ENCODE measurements at regions not wholly inside any gene's neighbourhood (a gene's known extent, or its start where the extent isn't known, plus 50 kb on each side); places are given as distances from the start of the nearest gene placed in this dataset.

GRCh38 chr4:119785963-119786362 is 157.4 kb upstream of the PDE5A start:
- no peak overlapping the region for H3K4me3 ChIP-seq (replicated peaks in 1 of 3; ENCODE audit: insufficient read depth in 1 of 3, low read depth in 1 of 3, low read length in 3 of 3)
- CTCF ChIA-PET: interaction anchor here (2.0 kb wide), 1 partner anchor 157 kb away, joined by 30 read pairs; the partner anchor contains the start of gene PDE5A
- H3K4me1 ChIP-seq (ENCODE audit: control insufficient read depth, extremely low read depth, insufficient read depth, low read length): no peaks in the 10 kb centered on the region
- FAIRE-seq (peak; percentile 44), DNase-seq (ENCODE audit: low read depth, low spot score) (peak; percentile 20)
- H3K9me3 ChIP-seq (replicated peaks; ENCODE audit: control insufficient read depth, insufficient read depth, low read length): no peaks in the 10 kb centered on the region
- POLR2A ChIA-PET: no interaction called here
- no peak overlapping the region for H3K9ac ChIP-seq (replicated peaks; ENCODE audit: extremely low read depth, insufficient read depth, low read length)
- no TSS peak for BruUV-seq (replicated peaks)
- H3K4me2 ChIP-seq (ENCODE audit: insufficient read depth, low read length): no peak overlapping the region
- H3K27ac ChIP-seq (ENCODE audit: insufficient read depth, low read depth, low read length): no peak overlapping the region
- dilution Hi-C loops (cut with MboI; ENCODE audit: extremely low pct_ligation_motif_present, low sequenced_read_pairs): no loop called here
- TF ChIP-seq CTCF (IDR thresholded peaks at IDR 0.05; ENCODE audit: extremely low read depth in 1 of 2, insufficient read depth in 1 of 2, low read depth in 1 of 2, low read length in 2 of 2) (no peak), POLR2A (IDR thresholded peaks at IDR 0.05; ENCODE audit: low read depth, low read length) (no peak), MAX (IDR thresholded peaks at IDR 0.05; ENCODE audit: insufficient read depth, insufficient read length) (no peak), GATA2 (IDR thresholded peaks at IDR 0.05; ENCODE audit: insufficient read depth, insufficient read length, low read depth, low read length) (no peak), JUN (IDR thresholded peaks at IDR 0.05; ENCODE audit: borderline replicate concordance, insufficient read depth, insufficient read length, low read depth) (no peak), POLR2AphosphoS5 (IDR thresholded peaks at IDR 0.05; ENCODE audit: insufficient read depth, low read depth, low read length) (no peak), FOS (IDR thresholded peaks at IDR 0.05; ENCODE audit: borderline replicate concordance, insufficient read depth, low read length) (no peak), MYC (IDR thresholded peaks at IDR 0.05; ENCODE audit: low read depth, low read length) (no peak), EZH2 (IDR thresholded peaks at IDR 0.05; ENCODE audit: borderline replicate concordance, low read depth, low read length, severe bottlenecking) (no peak)
- no peak overlapping the region for H2AFZ ChIP-seq (ENCODE audit: low read depth, low read length)
- H3K9me1 ChIP-seq (replicated peaks; ENCODE audit: control insufficient read depth, extremely low read depth, insufficient read depth, low read length): no peaks in the 10 kb centered on the region
- no peaks in the 10 kb centered on the region for H4K20me1 ChIP-seq (replicated peaks; ENCODE audit: control insufficient read depth, extremely low read depth, insufficient read depth, low read length)
- no peaks in the 10 kb centered on the region for H3K36me3 ChIP-seq (ENCODE audit: control insufficient read depth in 2 of 2, extremely low read depth in 1 of 2, insufficient read depth in 2 of 2, low read length in 2 of 2)
- H3K27me3 ChIP-seq (ENCODE audit: control insufficient read depth in 2 of 2, insufficient read depth in 2 of 2, low read length in 2 of 2): peaks cover 2 to 4% of the 10 kb centered on the region in 2 experiments
- H3K79me2 ChIP-seq (ENCODE audit: control insufficient read depth, insufficient read depth, low read length): no peaks in the 10 kb centered on the region
- intact Hi-C loops (cut with micrococcal nuclease): loop anchor here (1.0 to 5.0 kb wide), 4 partner anchors 157 to 804 kb away; no protein-coding TSS in a partner anchor
